ENCODE measurements at regions not wholly inside any gene's neighbourhood (a gene's known extent, or its start where the extent isn't known, plus 50 kb on each side); places are given as distances from the start of the nearest gene placed in this dataset.

GRCh38 chr1:4115191-4115900, 215.3 kb upstream of the C1orf174 start:
- TF ChIP-seq EZH2 (IDR thresholded peaks at IDR 0.05; ENCODE audit: borderline replicate concordance, low read depth, low read length, severe bottlenecking) = no peak
- TF ChIP-seq GATA2 (IDR thresholded peaks at IDR 0.05; ENCODE audit: insufficient read depth, insufficient read length, low read depth, low read length) = no peak
- TF ChIP-seq FOS (IDR thresholded peaks at IDR 0.05; ENCODE audit: borderline replicate concordance, insufficient read depth, low read length) = no peak
- TF ChIP-seq MAX (IDR thresholded peaks at IDR 0.05; ENCODE audit: insufficient read depth, insufficient read length) = no peak
- TF ChIP-seq POLR2A (IDR thresholded peaks at IDR 0.05; ENCODE audit: low read depth, low read length) = no peak
- TF ChIP-seq, protein P1, sequence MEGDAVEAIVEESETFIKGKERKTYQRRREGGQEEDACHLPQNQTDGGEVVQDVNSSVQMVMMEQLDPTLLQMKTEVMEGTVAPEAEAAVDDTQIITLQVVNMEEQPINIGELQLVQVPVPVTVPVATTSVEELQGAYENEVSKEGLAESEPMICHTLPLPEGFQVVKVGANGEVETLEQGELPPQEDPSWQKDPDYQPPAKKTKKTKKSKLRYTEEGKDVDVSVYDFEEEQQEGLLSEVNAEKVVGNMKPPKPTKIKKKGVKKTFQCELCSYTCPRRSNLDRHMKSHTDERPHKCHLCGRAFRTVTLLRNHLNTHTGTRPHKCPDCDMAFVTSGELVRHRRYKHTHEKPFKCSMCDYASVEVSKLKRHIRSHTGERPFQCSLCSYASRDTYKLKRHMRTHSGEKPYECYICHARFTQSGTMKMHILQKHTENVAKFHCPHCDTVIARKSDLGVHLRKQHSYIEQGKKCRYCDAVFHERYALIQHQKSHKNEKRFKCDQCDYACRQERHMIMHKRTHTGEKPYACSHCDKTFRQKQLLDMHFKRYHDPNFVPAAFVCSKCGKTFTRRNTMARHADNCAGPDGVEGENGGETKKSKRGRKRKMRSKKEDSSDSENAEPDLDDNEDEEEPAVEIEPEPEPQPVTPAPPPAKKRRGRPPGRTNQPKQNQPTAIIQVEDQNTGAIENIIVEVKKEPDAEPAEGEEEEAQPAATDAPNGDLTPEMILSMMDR (IDR thresholded peaks at IDR 0.05; ENCODE audit: extremely low read depth in 1 of 2, insufficient read depth in 1 of 2, low read depth in 1 of 2, low read length in 2 of 2) = no peak
- TF ChIP-seq JUN (IDR thresholded peaks at IDR 0.05; ENCODE audit: borderline replicate concordance, insufficient read depth, insufficient read length, low read depth) = no peak
- TF ChIP-seq MYC (IDR thresholded peaks at IDR 0.05; ENCODE audit: low read depth, low read length) = no peak
- TF ChIP-seq POLR2AphosphoS5 (IDR thresholded peaks at IDR 0.05; ENCODE audit: insufficient read depth, low read depth, low read length) = no peak
- no peaks in the 10 kb centered on the region for H3K79me2 ChIP-seq (ENCODE audit: control insufficient read depth, insufficient read depth, low read length)
- no peak overlapping the region for H3K27ac ChIP-seq (ENCODE audit: insufficient read depth, low read depth, low read length)
- no peaks in the 10 kb centered on the region for H3K36me3 ChIP-seq (ENCODE audit: control insufficient read depth in 2 of 2, extremely low read depth in 1 of 2, insufficient read depth in 2 of 2, low read length in 2 of 2)
- H3K9ac ChIP-seq (replicated peaks; ENCODE audit: extremely low read depth, insufficient read depth, low read length) = no peak overlapping the region
- intact Hi-C loops (cut with micrococcal nuclease) = no loop called here
- peaks cover 1% of the 10 kb centered on the region for H3K9me3 ChIP-seq (replicated peaks; ENCODE audit: control insufficient read depth, insufficient read depth, low read length)
- CTCF ChIA-PET = no interaction called here
- BruUV-seq (replicated peaks) = no TSS peak
- H3K9me1 ChIP-seq (replicated peaks; ENCODE audit: control insufficient read depth, extremely low read depth, insufficient read depth, low read length) = no peaks in the 10 kb centered on the region
- no peaks in the 10 kb centered on the region for H4K20me1 ChIP-seq (replicated peaks; ENCODE audit: control insufficient read depth, extremely low read depth, insufficient read depth, low read length)
- no peak for FAIRE-seq
- no peaks in the 10 kb centered on the region for H3K27me3 ChIP-seq (ENCODE audit: control insufficient read depth in 2 of 2, insufficient read depth in 2 of 2, low read length in 2 of 2)
- DNase-seq (ENCODE audit: low read depth, low spot score) = no peak
- H3K4me3 ChIP-seq (replicated peaks in 1 of 3; ENCODE audit: insufficient read depth in 1 of 3, low read depth in 1 of 3, low read length in 3 of 3) = no peak overlapping the region
- no peaks in the 10 kb centered on the region for H3K4me1 ChIP-seq (ENCODE audit: control insufficient read depth, extremely low read depth, insufficient read depth, low read length)
- no peak overlapping the region for H2AFZ ChIP-seq (ENCODE audit: low read depth, low read length)
- dilution Hi-C loops (cut with MboI; ENCODE audit: extremely low pct_ligation_motif_present, low sequenced_read_pairs) = no loop called here
- POLR2A ChIA-PET = no interaction called here
- no peak overlapping the region for H3K4me2 ChIP-seq (ENCODE audit: insufficient read depth, low read length)
